Astrocyte of the cerebellum (primary cell): ENCODE measurements at regions not wholly inside any gene's neighbourhood (a gene's known extent, or its start where the extent isn't known, plus 50 kb on each side); places are given as distances from the start of the nearest gene placed in this dataset.

ENCODE experiments used
- DNase-seq: peaks from one replicate; pipeline ENCODE4 v3.0.0-alpha.2; 2011; ENCODE audit warnings: low read depth
- H3K4me3 ChIP-seq: 2 replicates; pipeline ENCODE4 v1.5.1; 2011; ENCODE audit warnings: mild to moderate bottlenecking, low read depth, low read length, moderate library complexity
- CTCF ChIP-seq: IDR thresholded peaks from 2 replicates; pipeline ENCODE4 v1.5.1; 2012; ENCODE audit warnings: low read length, low read depth, moderate library complexity, mild to moderate bottlenecking; ENCODE audit errors: missing control alignments
- in situ Hi-C: cut with HindIII; loops from 2 replicates; pipeline ENCODE4 v1.10.0; 2017; ENCODE audit warnings: low sequenced_read_pairs

GRCh38 chr9:91042541-91042940 is 240.9 kb downstream of the SYK start:
- H3K4me3 ChIP-seq: no peak overlapping the region
- in situ Hi-C loops: no loop called here
- no peak for DNase-seq
- no peak for TF ChIP-seq CTCF

DNA sequence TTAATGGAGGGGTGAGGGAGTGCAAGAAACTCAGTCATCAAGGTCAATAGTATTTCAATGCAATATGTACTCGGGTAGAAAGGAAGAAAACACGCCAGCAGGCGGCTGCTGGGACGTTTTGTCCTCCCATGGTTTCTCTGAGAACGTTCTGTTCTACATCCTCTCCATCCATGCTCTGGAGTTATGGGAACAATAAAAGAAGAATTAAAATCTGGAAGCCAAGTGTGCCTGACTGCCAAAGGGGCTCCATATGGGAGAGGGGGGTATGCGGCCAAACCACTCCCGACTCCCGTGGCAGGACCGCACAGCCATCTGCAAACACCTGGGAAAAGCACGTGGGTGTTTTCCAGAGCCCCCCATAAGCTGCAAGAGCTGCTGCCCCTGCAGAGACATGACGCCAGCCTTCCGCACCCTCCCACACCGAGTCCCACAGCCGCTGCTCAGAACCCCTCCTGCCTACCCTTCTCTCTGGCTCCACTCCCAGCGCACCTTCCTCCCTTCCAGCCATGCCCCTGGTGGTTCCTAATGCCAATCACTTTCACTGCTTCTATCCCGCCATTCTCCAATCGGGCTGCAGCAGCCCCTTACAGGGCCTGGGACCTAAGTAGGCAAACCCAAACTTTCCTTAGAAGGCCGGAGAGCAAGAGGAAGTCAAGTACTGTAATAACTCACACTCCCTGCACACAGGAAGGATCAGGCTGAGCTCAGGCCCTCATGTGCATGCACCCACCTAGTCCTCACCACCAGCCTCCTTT is 241.6 kb downstream of the SYK start:
- in situ Hi-C loops: no loop called here
- no peak for DNase-seq
- no peak overlapping the region for H3K4me3 ChIP-seq
- no peak for TF ChIP-seq CTCF

GRCh38 chr9:91043811-91044175 is 242.2 kb downstream of the SYK start:
- TF ChIP-seq CTCF: no peak
- in situ Hi-C loops: no loop called here
- no peak overlapping the region for H3K4me3 ChIP-seq
- DNase-seq: no peak

GRCh38 chr9:91044354-91044753 is 242.7 kb downstream of the SYK start:
- in situ Hi-C loops: no loop called here
- no peak for TF ChIP-seq CTCF
- no peak for DNase-seq

DNA sequence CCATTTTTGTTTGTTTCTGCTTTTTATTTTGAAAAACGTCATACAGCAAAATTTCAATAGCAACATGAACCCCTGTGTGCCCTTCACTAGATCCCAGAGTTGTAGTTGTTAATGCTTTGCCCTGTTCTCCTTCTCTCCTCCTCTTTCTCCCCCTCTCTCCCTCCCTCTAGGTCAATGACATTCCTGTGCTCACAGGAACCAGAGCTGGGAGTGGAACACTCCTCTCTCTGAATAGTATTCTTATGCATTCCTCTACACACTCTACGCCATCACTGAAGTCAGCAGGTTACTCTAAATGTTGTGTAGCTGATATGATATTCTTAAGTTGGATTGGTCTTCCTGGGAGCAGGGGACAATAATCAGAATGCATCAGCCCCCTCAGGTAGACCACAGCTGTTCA is 243.4 kb downstream of the SYK start:
- DNase-seq: no peak
- no peak overlapping the region for H3K4me3 ChIP-seq
- TF ChIP-seq CTCF: no peak
- in situ Hi-C loops: no loop called here

More at GRCh38 chr9:91044354-91044753, 242.7 kb downstream of the SYK start:
- H3K4me3 ChIP-seq: no peak overlapping the region

- TF ChIP-seq CTCF: no peak
- in situ Hi-C loops: no loop called here
- DNase-seq: no peak
- no peak overlapping the region for H3K4me3 ChIP-seq
Measured at GRCh38 chr9:91047529-91047928, 245.9 kb downstream of the SYK start.
